HepG2 (cell line): ENCODE measurements at regions not wholly inside any gene's neighbourhood (a gene's known extent, or its start where the extent isn't known, plus 50 kb on each side); places are given as distances from the start of the nearest gene placed in this dataset.

Experiments used
- FOXJ3 ChIP-seq: sonication (generic); formaldehyde crosslinking; IDR thresholded peaks from 2 replicates; pipeline ENCODE4 v1.4.0; 2020; ENCODE audit warnings: missing genetic modification reagents, mild to moderate bottlenecking, borderline replicate concordance
- FOXP1 ChIP-seq, 2 experiments: fragments of 450-650 bp in 1 of 2; IDR thresholded peaks; 2 replicates each; pipeline ENCODE4 v1.6.1; 2017 to 2018; ENCODE audit warnings: antibody characterized with exemption in 1 of 2
- MYC ChIP-seq: sonication (generic); formaldehyde crosslinking; IDR thresholded peaks from 2 replicates; pipeline ENCODE4 v1.9.0; 2021; ENCODE audit warnings: missing genetic modification reagents, borderline replicate concordance
- POLR2AphosphoS5 ChIP-seq: IDR thresholded peaks from 2 replicates; pipeline ENCODE4 v1.6.1; 2012; ENCODE audit warnings: low read depth, low read length
- SP4 ChIP-seq: sonication (generic); formaldehyde crosslinking; IDR thresholded peaks from 2 replicates; pipeline ENCODE4 v1.8.1; 2023; ENCODE audit warnings: mild to moderate bottlenecking, missing genetic modification reagents
- ZFP36 ChIP-seq: fragments of 150-350 bp; IDR thresholded peaks from 2 replicates; pipeline ENCODE4 v1.6.1; 2018; ENCODE audit warnings: borderline replicate concordance, low read length, low read depth; ENCODE audit not compliant: partially characterized antibody
- ZNF451 ChIP-seq: sonication (generic); formaldehyde crosslinking; IDR thresholded peaks from 2 replicates; pipeline ENCODE4 v1.5.0; 2020; ENCODE audit warnings: mild to moderate bottlenecking, missing genetic modification reagents
- TF ChIP-seq, protein P1 (sequence below): sonication (generic); formaldehyde crosslinking; IDR thresholded peaks from 2 replicates; pipeline ENCODE4 v1.5.0; 2020; ENCODE audit warnings: mild to moderate bottlenecking, missing genetic modification reagents, moderate library complexity

DNA sequence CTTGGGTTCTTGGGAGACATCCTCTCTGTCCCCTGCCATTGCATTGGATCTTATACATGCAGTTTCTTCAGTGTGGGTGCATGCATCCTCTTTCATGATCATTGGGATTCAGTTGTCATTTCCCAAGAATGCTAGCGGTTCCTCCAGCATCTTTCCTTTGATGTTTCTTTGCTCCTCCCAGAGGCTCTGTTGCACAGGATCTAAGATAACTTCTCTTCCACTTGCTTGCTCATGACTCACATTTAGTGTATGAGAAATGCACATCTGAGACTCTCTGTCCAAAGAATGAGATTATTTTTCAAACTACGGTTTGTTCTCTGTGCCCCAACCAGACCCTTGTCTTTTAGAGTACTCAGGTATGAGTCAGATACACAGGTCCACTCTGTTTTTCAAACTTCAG is 197.1 kb downstream of the NDFIP2 start:
- TF ChIP-seq POLR2AphosphoS5 (no peak), MYC (CRISPR knock-in tag) (no peak), ZNF451 (CRISPR knock-in tag) (no peak), FOXP1 (IDR thresholded peaks at IDR 0.05) (no peak), FOXP1 (CRISPR knock-in tag; IDR thresholded peaks at IDR 0.05) (no peak), SP4 (CRISPR knock-in tag) (no peak), FOXJ3 (CRISPR knock-in tag) (no peak), ZFP36 (no peak)
- TF ChIP-seq, protein P1, sequence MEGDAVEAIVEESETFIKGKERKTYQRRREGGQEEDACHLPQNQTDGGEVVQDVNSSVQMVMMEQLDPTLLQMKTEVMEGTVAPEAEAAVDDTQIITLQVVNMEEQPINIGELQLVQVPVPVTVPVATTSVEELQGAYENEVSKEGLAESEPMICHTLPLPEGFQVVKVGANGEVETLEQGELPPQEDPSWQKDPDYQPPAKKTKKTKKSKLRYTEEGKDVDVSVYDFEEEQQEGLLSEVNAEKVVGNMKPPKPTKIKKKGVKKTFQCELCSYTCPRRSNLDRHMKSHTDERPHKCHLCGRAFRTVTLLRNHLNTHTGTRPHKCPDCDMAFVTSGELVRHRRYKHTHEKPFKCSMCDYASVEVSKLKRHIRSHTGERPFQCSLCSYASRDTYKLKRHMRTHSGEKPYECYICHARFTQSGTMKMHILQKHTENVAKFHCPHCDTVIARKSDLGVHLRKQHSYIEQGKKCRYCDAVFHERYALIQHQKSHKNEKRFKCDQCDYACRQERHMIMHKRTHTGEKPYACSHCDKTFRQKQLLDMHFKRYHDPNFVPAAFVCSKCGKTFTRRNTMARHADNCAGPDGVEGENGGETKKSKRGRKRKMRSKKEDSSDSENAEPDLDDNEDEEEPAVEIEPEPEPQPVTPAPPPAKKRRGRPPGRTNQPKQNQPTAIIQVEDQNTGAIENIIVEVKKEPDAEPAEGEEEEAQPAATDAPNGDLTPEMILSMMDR (CRISPR knock-in tag), result no peak
